GM23338 (cell line): ENCODE measurements at regions not wholly inside any gene's neighbourhood (a gene's known extent, or its start where the extent isn't known, plus 50 kb on each side); places are given as distances from the start of the nearest gene placed in this dataset.

ENCODE experiments used
- ATAC-seq: fragments of 200-7000 bp; cut with Tn5 transposase; 3 replicates; pipeline ENCODE4 v1.9.1; 2020
- DNase-seq: peaks from one replicate; pipeline ENCODE4 v3.0.0-alpha.2; 2015; ENCODE audit warnings: low spot score
- H2AFZ ChIP-seq: fragments of 200-600 bp; sonication (generic); 2 replicates; pipeline ENCODE4 v1.8.0; 2016; ENCODE audit warnings: antibody characterized with exemption, mild to moderate bottlenecking, moderate library complexity
- H3F3A ChIP-seq: fragments of 200-600 bp; sonication (generic); replicated peaks from 2 replicates; pipeline ENCODE4 v1.8.0; 2017; ENCODE audit warnings: antibody characterized with exemption, mixed run types, low read depth
- H3K27ac ChIP-seq: fragments of 200-600 bp; sonication (generic); 2 replicates; pipeline ENCODE4 v1.6.1; 2016; ENCODE audit warnings: low read depth
- H3K27me3 ChIP-seq: fragments of 200-600 bp; sonication (generic); 2 replicates; pipeline ENCODE4 v1.8.0; 2016; ENCODE audit warnings: mild to moderate bottlenecking, mixed run types, moderate library complexity; ENCODE audit not compliant: insufficient read depth
- H3K36me3 ChIP-seq: fragments of 200-600 bp; sonication (generic); 2 replicates; pipeline ENCODE4 v1.8.0; 2016; ENCODE audit warnings: mild to moderate bottlenecking; ENCODE audit not compliant: insufficient read depth
- H3K4me1 ChIP-seq: fragments of 200-600 bp; sonication (generic); 2 replicates; pipeline ENCODE4 v1.8.0; 2016; ENCODE audit warnings: mild to moderate bottlenecking, moderate library complexity; ENCODE audit not compliant: insufficient read depth
- H3K4me2 ChIP-seq: fragments of 200-600 bp; sonication (generic); 2 replicates; pipeline ENCODE4 v1.7.1; 2017; ENCODE audit warnings: mixed run types
- H3K4me3 ChIP-seq: fragments of 200-600 bp; sonication (generic); 2 replicates; pipeline ENCODE4 v1.6.1; 2016; ENCODE audit warnings: mixed run types
- H3K79me2 ChIP-seq: fragments of 200-600 bp; sonication (generic); replicated peaks from 2 replicates; pipeline ENCODE4 v1.8.0; 2017; ENCODE audit warnings: mild to moderate bottlenecking; ENCODE audit not compliant: insufficient read depth
- H3K9me2 ChIP-seq: fragments of 200-600 bp; sonication (generic); 2 replicates; pipeline ENCODE4 v1.8.0; 2017; ENCODE audit not compliant: insufficient read depth
- H4K20me1 ChIP-seq: fragments of 200-600 bp; sonication (generic); replicated peaks from 2 replicates; pipeline ENCODE4 v1.8.0; 2017; ENCODE audit warnings: mild to moderate bottlenecking; ENCODE audit not compliant: insufficient read depth
- H3K27ac Mint-ChIP-seq: 2 replicates; pipeline ENCODE4 v1.8.0; 2020; ENCODE audit warnings: inconsistent platforms, mild to moderate bottlenecking, moderate library complexity, mixed read lengths
- H3K27me3 Mint-ChIP-seq: 3 replicates; pipeline ENCODE4 v1.8.0; 2022; ENCODE audit warnings: low read depth, mild to moderate bottlenecking, moderate library complexity, mixed read lengths, inconsistent platforms; ENCODE audit not compliant: insufficient read depth, poor library complexity
- H3K36me3 Mint-ChIP-seq: 3 replicates; pipeline ENCODE4 v1.8.0; 2021; ENCODE audit warnings: low read depth, mild to moderate bottlenecking, inconsistent platforms, moderate library complexity, mixed read lengths
- H3K4me1 Mint-ChIP-seq: 3 replicates; pipeline ENCODE4 v1.8.0; 2020; ENCODE audit warnings: mild to moderate bottlenecking, inconsistent platforms, mixed read lengths
- H3K4me3 Mint-ChIP-seq: 3 replicates; pipeline ENCODE4 v1.8.0; 2021; ENCODE audit warnings: moderate library complexity, mild to moderate bottlenecking, inconsistent platforms, mixed read lengths
- H3K9me3 Mint-ChIP-seq: 3 replicates; pipeline ENCODE4 v1.8.0; 2020; ENCODE audit warnings: moderate library complexity, mild to moderate bottlenecking, inconsistent platforms, mixed read lengths
- EZH2 ChIP-seq: fragments of 200-600 bp; sonication (generic); IDR thresholded peaks from one replicate; pipeline ENCODE4 v1.8.0; 2017; ENCODE audit warnings: antibody characterized with exemption, mild to moderate bottlenecking, low read depth; ENCODE audit not compliant: unreplicated experiment
- POLR2AphosphoS5 ChIP-seq: IDR thresholded peaks from 2 replicates; pipeline ENCODE4 v1.6.1; 2016; ENCODE audit warnings: antibody characterized with exemption, low read depth
- REST ChIP-seq: IDR thresholded peaks from one replicate; pipeline ENCODE4 v1.6.1; 2018; ENCODE audit warnings: antibody characterized with exemption; ENCODE audit not compliant: unreplicated experiment
- ZNF114 ChIP-seq: fragments of 250-450 bp; sonication (Bioruptor Pico); IDR thresholded peaks from 2 replicates; pipeline ENCODE4 v1.5.0; 2020; ENCODE audit warnings: mild to moderate bottlenecking, moderate library complexity
- ZNF331 ChIP-seq: fragments of 250-450 bp; sonication (Bioruptor Pico); IDR thresholded peaks from 2 replicates; pipeline ENCODE4 v1.5.0; 2020; ENCODE audit warnings: low read depth, mild to moderate bottlenecking, moderate library complexity

GRCh38 chr10:128628252-128628651, 502.0 kb upstream of the MKI67 start:
- Mint-ChIP-seq H3K36me3 (peaks cover 8% of the 10 kb centered on the region), H3K4me1 (peaks cover 40% of the 10 kb centered on the region)
- no peaks in the 10 kb centered on the region for H4K20me1 ChIP-seq

GRCh38 chr10:128629111-128630096, 503.2 kb upstream of the MKI67 start:
- Histone ChIP-seq H3F3A (no peaks in the 10 kb centered on the region), H3K9me2 (peaks cover 2% of the 10 kb centered on the region; the same call in 1 of the 2 replicates), H4K20me1 (no peaks in the 10 kb centered on the region), H3K27ac (no peak overlapping the region), H3K4me2 (no peak overlapping the region), H3K36me3 (no peaks in the 10 kb centered on the region), H3K4me3 (no peak overlapping the region), H2AFZ (no peak overlapping the region), H3K27me3 (no peaks in the 10 kb centered on the region), H3K4me1 (peaks cover 12% of the 10 kb centered on the region; the same call in 1 of the 2 replicates), H3K79me2 (no peaks in the 10 kb centered on the region)
- peaks cover 18% of the 10 kb centered on the region for H3K27me3 Mint-ChIP-seq
- H3K27ac Mint-ChIP-seq, result no peak overlapping the region
- ATAC-seq, result no peak
- H3K4me3 Mint-ChIP-seq, result no peak overlapping the region
- H3K4me1 Mint-ChIP-seq, result peaks cover 44% of the 10 kb centered on the region
- peaks cover 3% of the 10 kb centered on the region; the same call in 1 of the 3 replicates for H3K9me3 Mint-ChIP-seq
- no peak for DNase-seq
- peaks cover 8% of the 10 kb centered on the region for H3K36me3 Mint-ChIP-seq
- no peak for TF ChIP-seq EZH2
- no peak for TF ChIP-seq ZNF331
- TF ChIP-seq REST, result no peak

More at GRCh38 chr10:128628252-128628651, 502.0 kb upstream of the MKI67 start:
- Histone ChIP-seq H3K27me3 (no peaks in the 10 kb centered on the region), H3K36me3 (no peaks in the 10 kb centered on the region), H3F3A (no peaks in the 10 kb centered on the region), H3K4me1 (peaks cover 12% of the 10 kb centered on the region; the same call in 1 of the 2 replicates), H2AFZ (no peak overlapping the region), H3K27ac (no peak overlapping the region), H3K9me2 (peaks cover 2% of the 10 kb centered on the region; the same call in 1 of the 2 replicates), H3K4me3 (no peak overlapping the region), H3K79me2 (no peaks in the 10 kb centered on the region), H3K4me2 (no peak overlapping the region)
- DNase-seq (no peak), ATAC-seq (no peak)
- peaks cover 3% of the 10 kb centered on the region; the same call in 1 of the 3 replicates for H3K9me3 Mint-ChIP-seq
- peaks cover 18% of the 10 kb centered on the region for H3K27me3 Mint-ChIP-seq
- no peak overlapping the region for H3K4me3 Mint-ChIP-seq
- H3K27ac Mint-ChIP-seq, result no peak overlapping the region
- no peak for TF ChIP-seq EZH2
- TF ChIP-seq ZNF114 (CRISPR knock-in tag), result no peak
- no peak for TF ChIP-seq POLR2AphosphoS5
- no peak for TF ChIP-seq REST
